Right hindlimb (tissue), 1 donor: ENCODE measurements at regions not wholly inside any gene's neighbourhood (a gene's known extent, or its start where the extent isn't known, plus 50 kb on each side); places are given as distances from the start of the nearest gene placed in this dataset.

Source experiments
- DNase-seq: peaks from one replicate; pipeline ENCODE4 v3.0.0-alpha.2; 2018

- no peak for DNase-seq
Measured at GRCh38 chr1:14220811-14221210, 377.7 kb upstream of the KAZN start.

GRCh38 chr1:14222086-14222485 lies 376.4 kb upstream of the KAZN start:
- no peak for DNase-seq

GRCh38 chr1:14228677-14229076 lies 369.8 kb upstream of the KAZN start:
- DNase-seq, result no peak

- DNase-seq, result no peak
Measured at GRCh38 chr1:14233510-14233909, 365.0 kb upstream of the KAZN start.

GRCh38 chr1:14236097-14236496 lies 362.4 kb upstream of the KAZN start:
- DNase-seq, result no peak

- no peak for DNase-seq
Measured at GRCh38 chr1:14238472-14239307, 359.8 kb upstream of the KAZN start.

- no peak for DNase-seq
Measured at GRCh38 chr1:14240265-14240664, 358.2 kb upstream of the KAZN start.

GRCh38 chr1:14242123-14242522 lies 356.4 kb upstream of the KAZN start:
- DNase-seq, result no peak

- DNase-seq, result no peak
Measured at GRCh38 chr1:14242870-14243269, 355.6 kb upstream of the KAZN start.

GRCh38 chr1:14245954-14246353 lies 352.5 kb upstream of the KAZN start:
- no peak for DNase-seq

- no peak for DNase-seq
Measured at GRCh38 chr1:14246471-14246870, 352.0 kb upstream of the KAZN start.

- no peak for DNase-seq
Measured at GRCh38 chr1:14247666-14248065, 350.8 kb upstream of the KAZN start.

- DNase-seq, result no peak
Measured at GRCh38 chr1:14251871-14252270, 346.6 kb upstream of the KAZN start.

GRCh38 chr1:14253676-14254075 lies 344.8 kb upstream of the KAZN start:
- no peak for DNase-seq

- peak; percentile 37 for DNase-seq
Measured at GRCh38 chr1:14254251-14254650, 344.2 kb upstream of the KAZN start.

- DNase-seq, result no peak
Measured at GRCh38 chr1:14255233-14255632, 343.3 kb upstream of the KAZN start.

- DNase-seq, result no peak
Measured at GRCh38 chr1:14255711-14256110, 342.8 kb upstream of the KAZN start.

- DNase-seq, result peak; percentile 94
Measured at GRCh38 chr1:14259191-14259757, 339.2 kb upstream of the KAZN start.

- no peak for DNase-seq
Measured at GRCh38 chr1:14260480-14260879, 338.0 kb upstream of the KAZN start.

- DNase-seq, result no peak
Measured at GRCh38 chr1:14261395-14261794, 337.1 kb upstream of the KAZN start.

GRCh38 chr1:14262637-14263036 lies 335.8 kb upstream of the KAZN start:
- no peak for DNase-seq

GRCh38 chr1:14263225-14263624 lies 335.3 kb upstream of the KAZN start:
- DNase-seq, result no peak

GRCh38 chr1:14263671-14264070 lies 334.8 kb upstream of the KAZN start:
- no peak for DNase-seq

- DNase-seq, result no peak
Measured at GRCh38 chr1:14265495-14265894, 333.0 kb upstream of the KAZN start.

- DNase-seq, result no peak
Measured at GRCh38 chr1:14267991-14268390, 330.5 kb upstream of the KAZN start.
